GM18951 (cell line): ENCODE measurements at regions not wholly inside any gene's neighbourhood (a gene's known extent, or its start where the extent isn't known, plus 50 kb on each side); places are given as distances from the start of the nearest gene placed in this dataset.
"Not testable (repeated sequence)": the region's sequence is repeated elsewhere in the genome, so short reads cannot be mapped to it uniquely, and the experiment has no call there.

Experiments used
- POLR2A ChIP-seq: IDR thresholded peaks from 4 replicates; pipeline ENCODE4 v1.6.1; 2011; ENCODE audit warnings: mild to moderate bottlenecking; ENCODE audit not compliant: insufficient read length, insufficient read depth; ENCODE audit errors: extremely low read depth
- in situ Hi-C: fragments of 300-500 bp; cut with MboI; formaldehyde crosslinking; loops from one replicate; pipeline ENCODE4 v1.12.0; 2022; ENCODE audit warnings: low sequenced_read_pairs, mixed read lengths, inconsistent platforms; ENCODE audit not compliant: unreplicated experiment

- in situ Hi-C loops: no loop called here
- no peak for TF ChIP-seq POLR2A
Observed at GRCh38 chr1:195866091-195866780, 742.0 kb downstream of the KCNT2 start.

GRCh38 chr1:195851804-195852203, 756.4 kb downstream of the KCNT2 start:
- in situ Hi-C loops: no loop called here

GRCh38 chr1:195851016-195851601, 757.1 kb downstream of the KCNT2 start:
- in situ Hi-C loops: no loop called here
- TF ChIP-seq POLR2A: no peak

More at GRCh38 chr1:195851804-195852203, 756.4 kb downstream of the KCNT2 start:
- no peak for TF ChIP-seq POLR2A

GRCh38 chr1:195849180-195849579, 759.1 kb downstream of the KCNT2 start:
- in situ Hi-C loops: no loop called here
- no peak for TF ChIP-seq POLR2A

GRCh38 chr1:195847957-195848875, 760.0 kb downstream of the KCNT2 start:
- in situ Hi-C loops: not testable (repeated sequence)

- in situ Hi-C loops: no loop called here
Observed at GRCh38 chr1:195831789-195832188, 776.5 kb downstream of the KCNT2 start.

GRCh38 chr1:195828325-195828724, 779.9 kb downstream of the KCNT2 start:
- TF ChIP-seq POLR2A: no peak
- in situ Hi-C loops: no loop called here

More at GRCh38 chr1:195831789-195832188, 776.5 kb downstream of the KCNT2 start:
- TF ChIP-seq POLR2A: no peak

- in situ Hi-C loops: no loop called here
- TF ChIP-seq POLR2A: no peak
Observed at GRCh38 chr1:195820925-195821324, 787.3 kb downstream of the KCNT2 start.

- no peak for TF ChIP-seq POLR2A
- in situ Hi-C loops: no loop called here
Observed at GRCh38 chr1:195806060-195806459, 802.2 kb downstream of the KCNT2 start.

- in situ Hi-C loops: no loop called here
Observed at GRCh38 chr1:195804547-195804946, 803.7 kb downstream of the KCNT2 start.

GRCh38 chr1:195799016-195799415, 809.2 kb downstream of the KCNT2 start:
- in situ Hi-C loops: no loop called here
- no peak for TF ChIP-seq POLR2A

More at GRCh38 chr1:195804547-195804946, 803.7 kb downstream of the KCNT2 start:
- no peak for TF ChIP-seq POLR2A

- no peak for TF ChIP-seq POLR2A
- in situ Hi-C loops: no loop called here
Observed at GRCh38 chr1:195794225-195794624, 814.0 kb downstream of the KCNT2 start.

GRCh38 chr1:195791796-195792195, 816.4 kb downstream of the KCNT2 start:
- no peak for TF ChIP-seq POLR2A
- in situ Hi-C loops: no loop called here
